K562 (cell line): ENCODE measurements at regions not wholly inside any gene's neighbourhood (a gene's known extent, or its start where the extent isn't known, plus 50 kb on each side); places are given as distances from the start of the nearest gene placed in this dataset.

Experiments used
- ATAC-seq: fragments of 200-7000 bp; cut with Tn5 transposase; 3 replicates; pipeline ENCODE4 v1.9.1; 2020; ENCODE audit warnings: moderate library complexity
- BruUV-seq: library from RNA; stranded (reverse); fragments of 400-500 nt; replicated peaks from 2 replicates; lab custom pipeline; 2021; lab: Mats Ljungman, UMichigan
- CTCF ChIA-PET: fragments of 300-600 bp; formaldehyde crosslinking; extraction: SDS; loops from one replicate; lab custom pipeline; 2021; ENCODE audit warnings: low intra/inter-chr PET ratio; lab: Yijun Ruan, JAX
- POLR2A ChIA-PET: fragments of 300-600, 350-650 bp; sonication (Branson Sonifier 250); formaldehyde crosslinking; extraction: SDS; loops from one replicate; lab custom pipeline; 2021; ENCODE audit warnings: antibody characterized with exemption, inconsistent platforms; lab: Yijun Ruan, JAX
- DNase-seq, 4 experiments: peaks; one replicate each; pipeline versions ENCODE4 v3.0.0 to v3.0.0-alpha.2; 2011 to 2018; ENCODE audit warnings: low spot score in 3 of 4, mixed read lengths in 3 of 4; ENCODE audit errors: extremely low read depth in 1 of 4
- FAIRE-seq: peaks from 2 replicates; lab custom pipeline; 2011; peaks lifted over from hg19 to GRCh38; lab: Jason Lieb, UNC
- H2AFZ ChIP-seq: 2 replicates; pipeline ENCODE4 v1.6.0; 2011; ENCODE audit warnings: low read depth, low read length, control low read depth, inconsistent platforms
- H3K27ac ChIP-seq: fragments of 200-600 bp; 3 replicates; pipeline ENCODE4 v1.8.0; 2011; ENCODE audit warnings: low read depth, mild to moderate bottlenecking, control low read depth, inconsistent platforms, low read length, moderate library complexity, mixed read lengths; ENCODE audit errors: extremely low read depth
- H3K27me3 ChIP-seq, 2 experiments: fragments of 300-600 bp in 1 of 2; 2 replicates in 1 of 2; 3 replicates in 1 of 2; pipeline versions ENCODE4 v1.6.0 to v1.8.0; 2011; ENCODE audit warnings: inconsistent platforms in 2 of 2, low read length in 2 of 2, mild to moderate bottlenecking in 1 of 2, mixed read lengths in 1 of 2, moderate library complexity in 1 of 2; ENCODE audit not compliant: control insufficient read depth in 2 of 2, insufficient read depth in 2 of 2
- H3K36me3 ChIP-seq: fragments of 300-600 bp; 3 replicates; pipeline ENCODE4 v1.8.0; 2011; ENCODE audit warnings: mild to moderate bottlenecking, low read length, inconsistent platforms; ENCODE audit not compliant: control insufficient read depth, insufficient read depth
- H3K4me1 ChIP-seq, 2 experiments: fragments of 200-600 bp in 1 of 2; replicated peaks in 1 of 2; 2 replicates in 1 of 2; 3 replicates in 1 of 2; pipeline versions ENCODE4 v1.5.1 to v1.8.0; 2011; ENCODE audit warnings: inconsistent platforms in 2 of 2, low read length in 2 of 2, mild to moderate bottlenecking in 1 of 2, mixed read lengths in 1 of 2, moderate library complexity in 1 of 2; ENCODE audit not compliant: control insufficient read depth in 2 of 2, insufficient read depth in 2 of 2
- H3K4me2 ChIP-seq: 2 replicates; pipeline ENCODE4 v1.6.1; 2011; ENCODE audit warnings: low read length, control low read depth, inconsistent platforms, mixed read lengths; ENCODE audit not compliant: insufficient read depth
- H3K4me3 ChIP-seq: fragments of 200-600 bp; sonication (generic), shearing (Covaris generic); 2 replicates; pipeline ENCODE4 v1.5.1; 2016; ENCODE audit warnings: control low read depth, inconsistent platforms
- H3K79me2 ChIP-seq: fragments of 200-600 bp; 3 replicates; pipeline ENCODE4 v1.8.0; 2011; ENCODE audit warnings: low read length, inconsistent platforms; ENCODE audit not compliant: control insufficient read depth, insufficient read depth
- H3K9ac ChIP-seq, 2 experiments: 2 replicates each; pipeline versions ENCODE4 v1.6.0 to v1.6.1; 2011; ENCODE audit warnings: low read depth in 2 of 2, low read length in 2 of 2, control low read depth in 1 of 2, inconsistent platforms in 1 of 2, mild to moderate bottlenecking in 1 of 2, mixed read lengths in 1 of 2; ENCODE audit not compliant: insufficient read depth in 1 of 2
- H3K9me1 ChIP-seq: one replicate; pipeline ENCODE4 v1.6.0; 2011; ENCODE audit warnings: inconsistent platforms, mild to moderate bottlenecking, low read length, moderate library complexity; ENCODE audit not compliant: control insufficient read depth, insufficient read depth
- H3K9me3 ChIP-seq: replicated peaks from 2 replicates; pipeline ENCODE4 v1.5.1; 2011; ENCODE audit warnings: low read depth, low read length, inconsistent platforms; ENCODE audit not compliant: control insufficient read depth, insufficient read depth
- H4K20me1 ChIP-seq: replicated peaks from 2 replicates; pipeline ENCODE4 v1.6.1; 2011; ENCODE audit warnings: low read length, inconsistent platforms, mixed read lengths; ENCODE audit not compliant: control insufficient read depth, insufficient read depth
- CEBPB ChIP-seq: fragments of 450-650 bp; IDR thresholded peaks from 2 replicates; pipeline ENCODE4 v1.6.1; 2016; ENCODE audit warnings: missing genetic modification characterization, missing compliant biosample characterization
- CHD4 ChIP-seq: fragments of 200-600 bp; sonication (generic); IDR thresholded peaks from 3 replicates; pipeline ENCODE4 v1.6.1; 2012; ENCODE audit warnings: low read depth, mild to moderate bottlenecking, mixed read lengths, low read length, inconsistent platforms; ENCODE audit not compliant: insufficient read depth, insufficient replicate concordance, poor library complexity, severe bottlenecking
- CREBBP ChIP-seq: IDR thresholded peaks from one replicate; pipeline ENCODE4 v1.6.1; 2012; ENCODE audit warnings: low read depth, mild to moderate bottlenecking, control low read depth, inconsistent platforms, low read length
- FOXO4 ChIP-seq: fragments of 450-650 bp; formaldehyde crosslinking; IDR thresholded peaks from 2 replicates; pipeline ENCODE4 v1.4.0; 2020; ENCODE audit warnings: mild to moderate bottlenecking, moderate library complexity
- L3MBTL2 ChIP-seq: fragments of 450-650 bp; IDR thresholded peaks from 2 replicates; pipeline ENCODE4 v1.6.1; 2016; ENCODE audit warnings: mild to moderate bottlenecking, moderate library complexity
- NFE2L1 ChIP-seq: fragments of 450-650 bp; IDR thresholded peaks from 2 replicates; pipeline ENCODE4 v1.6.1; 2016; ENCODE audit warnings: missing genetic modification characterization, low read depth, mild to moderate bottlenecking, missing compliant biosample characterization, moderate library complexity, borderline replicate concordance
- RBBP5 ChIP-seq: fragments of 200-600 bp; sonication (generic); IDR thresholded peaks from 2 replicates; pipeline ENCODE4 v1.6.1; 2012; ENCODE audit warnings: borderline replicate concordance, mild to moderate bottlenecking, low read length, control low read depth, inconsistent platforms; ENCODE audit not compliant: insufficient read depth, poor library complexity, severe bottlenecking
- REST ChIP-seq, 2 experiments: fragments of 450-650 bp; formaldehyde crosslinking in 1 of 2; IDR thresholded peaks; 2 replicates each; pipeline versions ENCODE4 v1.4.0 to v1.6.1; 2014 to 2020; ENCODE audit warnings: mild to moderate bottlenecking in 2 of 2, borderline replicate concordance in 1 of 2, low read depth in 1 of 2
- SAFB ChIP-seq: fragments of 200-400 bp; formaldehyde crosslinking; IDR thresholded peaks from 2 replicates; pipeline ENCODE4 v1.6.1; 2017; ENCODE audit warnings: low read depth, low read length, borderline replicate concordance
- SPI1 ChIP-seq: IDR thresholded peaks from 2 replicates; pipeline ENCODE4 v1.6.1; 2011; ENCODE audit warnings: low read depth, low read length, control low read depth, borderline replicate concordance
- STAG1 ChIP-seq: sonication (generic); formaldehyde crosslinking; IDR thresholded peaks from 2 replicates; pipeline ENCODE4 v1.5.0; 2020; ENCODE audit warnings: missing genetic modification reagents, borderline replicate concordance
- STAT5B ChIP-seq: fragments of 250-450 bp; sonication (Bioruptor Pico); IDR thresholded peaks from 2 replicates; pipeline ENCODE4 v1.8.0; 2021; ENCODE audit warnings: mild to moderate bottlenecking, inconsistent platforms
- TEAD1 ChIP-seq, 2 experiments: fragments of 450-650 bp in 1 of 2; sonication (generic) in 1 of 2; formaldehyde crosslinking; IDR thresholded peaks; 2 replicates each; pipeline versions ENCODE4 v1.4.0 to v1.8.0; 2020 to 2022; ENCODE audit warnings: mild to moderate bottlenecking in 2 of 2, missing genetic modification reagents in 1 of 2
- ZNF695 ChIP-seq: fragments of 450-650 bp; formaldehyde crosslinking; IDR thresholded peaks from 2 replicates; pipeline ENCODE4 v1.4.0; 2020; ENCODE audit warnings: mild to moderate bottlenecking, moderate library complexity
- WGBS: fragments of 100-300 bp; shearing (Covaris generic); methylation state at CpG from one replicate; pipeline ENCODE4 v1.1.6; 2016; ENCODE audit warnings: low coverage, mixed read lengths; ENCODE audit not compliant: insufficient coverage; ENCODE audit errors: missing lambda C conversion rate; 5-methylcytosine and 5-hydroxymethylcytosine counted together
- in situ Hi-C: fragments of 300-500 bp; cut with MboI; formaldehyde crosslinking; loops from 4 replicates; pipeline ENCODE4 v1.15.0; 2018; ENCODE audit warnings: inconsistent platforms, mixed read lengths
- intact Hi-C: fragments of 100-400 bp; cut with micrococcal nuclease; formaldehyde crosslinking; loops from 2 replicates; pipeline ENCODE4 v1.14.2; 2022

GRCh38 chr10:117899181-117899683, 147.5 kb downstream of the RAB11FIP2 start:
- FAIRE-seq, result no peak
- POLR2A ChIA-PET, result no interaction called here
- DNase-seq, result no peak
- ATAC-seq, result no peak
- no TSS peak for BruUV-seq
- no peaks in the 10 kb centered on the region for H3K4me1 ChIP-seq
- no peaks in the 10 kb centered on the region for H3K27me3 ChIP-seq
- no peaks in the 10 kb centered on the region for H3K9me3 ChIP-seq
- intact Hi-C loops, result no loop called here
- H3K27ac ChIP-seq, result no peak overlapping the region
- CTCF ChIA-PET, result no interaction called here
- no peaks in the 10 kb centered on the region for H3K79me2 ChIP-seq
- no peaks in the 10 kb centered on the region for H4K20me1 ChIP-seq
- WGBS, result 0% methylated on average over 1 of the region's 2 CpGs
- in situ Hi-C loops, result no loop called here
- H3K9me1 ChIP-seq, result no peaks in the 10 kb centered on the region
- H3K36me3 ChIP-seq, result no peaks in the 10 kb centered on the region
- H3K4me2 ChIP-seq, result no peak overlapping the region
- no peak overlapping the region for H2AFZ ChIP-seq
- H3K4me3 ChIP-seq, result no peak overlapping the region
- H3K9ac ChIP-seq, result no peak overlapping the region
- no peak for TF ChIP-seq CHD4
- TF ChIP-seq NFE2L1 (tag), result no peak
- no peak for TF ChIP-seq CREBBP
- TF ChIP-seq L3MBTL2, result no peak
- TF ChIP-seq RBBP5, result no peak
- TF ChIP-seq ZNF695 (CRISPR knock-in tag), result no peak
- TF ChIP-seq FOXO4 (CRISPR knock-in tag), result no peak
- TF ChIP-seq STAT5B (CRISPR knock-in tag), result no peak
- no peak for TF ChIP-seq CEBPB (tag)
- TF ChIP-seq STAG1 (CRISPR knock-in tag), result no peak
- TF ChIP-seq TEAD1 (CRISPR knock-in tag; IDR thresholded peaks at IDR 0.05), result no peak
- TF ChIP-seq SAFB, result no peak
- no peak for TF ChIP-seq REST (IDR thresholded peaks at IDR 0.05; ENCODE audit: borderline replicate concordance)
- TF ChIP-seq REST (CRISPR knock-in tag; IDR thresholded peaks at IDR 0.05; ENCODE audit: low read depth), result no peak
- TF ChIP-seq SPI1, result no peak
